GM12878 (cell line): ENCODE measurements at regions not wholly inside any gene's neighbourhood (a gene's known extent, or its start where the extent isn't known, plus 50 kb on each side); places are given as distances from the start of the nearest gene placed in this dataset.
"Not testable (repeated sequence)": the region's sequence is repeated elsewhere in the genome, so short reads cannot be mapped to it uniquely, and the experiment has no call there.

ENCODE experiments used
- ATAC-seq: fragments of 200-7000 bp; cut with Tn5 transposase; 3 replicates; pipeline ENCODE4 v1.9.1; 2020; ENCODE audit warnings: mild to moderate bottlenecking, moderate library complexity
- BruUV-seq: library from RNA; stranded (reverse); fragments of 400-500 nt; replicated peaks from 2 replicates; lab custom pipeline; 2021; lab: Mats Ljungman, UMichigan
- CTCF ChIA-PET: fragments of 300-600 bp; sonication (Branson Sonifier 250); formaldehyde crosslinking; extraction: SDS; loops from one replicate; lab custom pipeline; 2021; ENCODE audit warnings: inconsistent platforms; lab: Yijun Ruan, JAX
- POLR2A ChIA-PET: fragments of 350-600 bp; formaldehyde crosslinking; extraction: SDS; loops from one replicate; lab custom pipeline; 2021; ENCODE audit warnings: inconsistent platforms; lab: Charles Lee
- RAD21 ChIA-PET: fragments of 300-600 bp; sonication (Branson Sonifier 250); formaldehyde crosslinking; loops from one replicate; lab custom pipeline; 2023; ENCODE audit warnings: antibody characterized with exemption; ENCODE audit not compliant: unreplicated experiment; lab: Charles Lee
- SMC1A ChIA-PET: fragments of 300-600 bp; sonication (Branson Sonifier 250); formaldehyde crosslinking; loops from one replicate; lab custom pipeline; 2023; ENCODE audit not compliant: unreplicated experiment, uncharacterized antibody; lab: Charles Lee
- DNase-seq: peaks from one replicate; pipeline ENCODE4 v3.0.0-alpha.2; 2011; ENCODE audit warnings: low read depth, low spot score
- FAIRE-seq: peaks from 3 replicates; lab custom pipeline; 2011; peaks lifted over from hg19 to GRCh38; lab: Jason Lieb, UNC
- H2AFZ ChIP-seq: 2 replicates; pipeline ENCODE4 v1.6.0; 2011; ENCODE audit warnings: low read depth, low read length, control low read depth; ENCODE audit not compliant: control insufficient read depth
- H3K27ac ChIP-seq: 2 replicates; pipeline ENCODE4 v1.5.1; 2011; ENCODE audit warnings: control low read depth; ENCODE audit not compliant: control insufficient read depth, insufficient read depth
- H3K27me3 ChIP-seq, 2 experiments: replicated peaks in 1 of 2; 2 replicates each; pipeline versions ENCODE4 v1.6.0 to v1.6.1; 2011; ENCODE audit warnings: low read length in 1 of 2; ENCODE audit not compliant: control insufficient read depth in 2 of 2, insufficient read depth in 2 of 2
- H3K36me3 ChIP-seq, 2 experiments: 2 replicates each; pipeline ENCODE4 v1.5.1; 2011; ENCODE audit warnings: low read length in 1 of 2; ENCODE audit not compliant: control insufficient read depth in 2 of 2, insufficient read depth in 2 of 2
- H3K4me1 ChIP-seq: 2 replicates; pipeline ENCODE4 v1.6.1; 2011; ENCODE audit warnings: mild to moderate bottlenecking, low read length, moderate library complexity, mixed read lengths; ENCODE audit not compliant: control insufficient read depth, insufficient read depth
- H3K4me2 ChIP-seq: 2 replicates; pipeline ENCODE4 v1.6.0; 2011; ENCODE audit warnings: control low read depth; ENCODE audit not compliant: control insufficient read depth, insufficient read depth
- H3K4me3 ChIP-seq: fragments of 200-600 bp; sonication (generic); 2 replicates; pipeline ENCODE4 v1.5.1; 2016
- H3K79me2 ChIP-seq: 2 replicates; pipeline ENCODE4 v1.6.0; 2011; ENCODE audit warnings: low read length; ENCODE audit not compliant: control insufficient read depth, insufficient read depth
- H3K9ac ChIP-seq: 2 replicates; pipeline ENCODE4 v1.8.0; 2011; ENCODE audit warnings: low read length, control low read depth, mixed read lengths; ENCODE audit not compliant: control insufficient read depth, insufficient read depth
- H3K9me3 ChIP-seq: replicated peaks from 3 replicates; pipeline ENCODE4 v1.5.1; 2011; ENCODE audit warnings: mild to moderate bottlenecking, low read length; ENCODE audit not compliant: control insufficient read depth, insufficient read depth
- H4K20me1 ChIP-seq: 2 replicates; pipeline ENCODE4 v1.6.0; 2011; ENCODE audit not compliant: control insufficient read depth, insufficient read depth
- BMI1 ChIP-seq: fragments of 450-650 bp; IDR thresholded peaks from 2 replicates; pipeline ENCODE4 v1.6.1; 2016; ENCODE audit warnings: mild to moderate bottlenecking, moderate library complexity, borderline replicate concordance
- GABPA ChIP-seq: IDR thresholded peaks from 2 replicates; pipeline ENCODE4 v1.6.1; 2014; ENCODE audit warnings: antibody characterized with exemption, low read depth, mild to moderate bottlenecking, inconsistent platforms
- HDAC2 ChIP-seq: fragments of 200-600 bp; sonication (generic); IDR thresholded peaks from 2 replicates; pipeline ENCODE4 v1.6.1; 2017
- KAT2A ChIP-seq: conservative IDR thresholded peaks from 2 replicates; pipeline ENCODE4 v1.6.1; 2011; ENCODE audit warnings: low read depth, low read length; ENCODE audit not compliant: control insufficient read depth
- POLR2AphosphoS5 ChIP-seq: IDR thresholded peaks from 2 replicates; pipeline ENCODE4 v1.6.1; 2011; ENCODE audit warnings: mild to moderate bottlenecking, low read length, inconsistent platforms
- RB1 ChIP-seq: fragments of 450-650 bp; formaldehyde crosslinking; IDR thresholded peaks from 2 replicates; pipeline ENCODE4 v1.6.1; 2017; ENCODE audit warnings: mild to moderate bottlenecking, borderline replicate concordance
- SIN3A ChIP-seq: IDR thresholded peaks from 2 replicates; pipeline ENCODE4 v1.6.1; 2012; ENCODE audit warnings: low read depth, low read length, improper control_type of control experiment
- SRF ChIP-seq, 2 experiments: IDR thresholded peaks; 2 replicates each; pipeline ENCODE4 v1.6.1; 2011; ENCODE audit warnings: low read depth in 2 of 2, low read length in 2 of 2, mild to moderate bottlenecking in 1 of 2, moderate library complexity in 1 of 2
- TAF1 ChIP-seq: IDR thresholded peaks from 2 replicates; pipeline ENCODE4 v1.6.1; 2011; ENCODE audit warnings: mild to moderate bottlenecking, low read depth, low read length, borderline replicate concordance
- ZNF274 ChIP-seq: IDR thresholded peaks from one replicate; pipeline ENCODE4 v1.8.0; 2011; ENCODE audit not compliant: insufficient read length, insufficient read depth
- WGBS: methylation state at CpG from one replicate; pipeline ENCODE4 v1.1.6; 2016; ENCODE audit warnings: low lambda C conversion rate; ENCODE audit not compliant: insufficient replicate concordance, insufficient coverage; ENCODE audit errors: missing lambda C conversion rate; 5-methylcytosine and 5-hydroxymethylcytosine counted together
- in situ Hi-C: fragments of 300-500 bp; cut with MboI; formaldehyde crosslinking; loops from 9 replicates; pipeline ENCODE4 v1.14.3; 2018; ENCODE audit warnings: mixed read lengths
- intact Hi-C: fragments of 100-400 bp; cut with micrococcal nuclease; formaldehyde crosslinking; loops from one replicate; pipeline ENCODE4 v1.14.2; 2022; ENCODE audit not compliant: unreplicated experiment

DNA sequence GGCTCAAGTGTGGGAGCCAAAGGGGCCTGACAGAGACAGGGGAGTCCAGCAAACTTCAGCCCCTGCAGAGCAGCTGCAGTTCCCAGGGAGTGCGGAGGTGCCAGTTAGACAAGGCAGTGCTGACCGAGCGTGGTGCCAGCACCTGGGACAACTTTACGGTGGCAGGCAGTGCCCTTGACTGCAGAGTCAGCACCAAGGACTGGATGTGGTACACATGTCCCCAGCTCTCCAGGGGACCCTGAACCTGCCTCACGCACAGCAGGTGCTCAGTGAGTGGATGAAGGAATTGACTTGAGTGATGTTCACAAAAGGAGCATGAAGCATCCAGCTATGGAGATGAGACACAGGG is 296.5 kb downstream of the SIPA1L2 start (continued):
- TF ChIP-seq SRF (IDR thresholded peaks at IDR 0.05; ENCODE audit: low read depth in 2 of 2, low read length in 2 of 2) (no peak), HDAC2 (no peak), RB1 (no peak), POLR2AphosphoS5 (no peak), KAT2A (no peak), SIN3A (no peak), TAF1 (no peak), GABPA (no peak), BMI1 (no peak), ZNF274 (no peak)

DNA sequence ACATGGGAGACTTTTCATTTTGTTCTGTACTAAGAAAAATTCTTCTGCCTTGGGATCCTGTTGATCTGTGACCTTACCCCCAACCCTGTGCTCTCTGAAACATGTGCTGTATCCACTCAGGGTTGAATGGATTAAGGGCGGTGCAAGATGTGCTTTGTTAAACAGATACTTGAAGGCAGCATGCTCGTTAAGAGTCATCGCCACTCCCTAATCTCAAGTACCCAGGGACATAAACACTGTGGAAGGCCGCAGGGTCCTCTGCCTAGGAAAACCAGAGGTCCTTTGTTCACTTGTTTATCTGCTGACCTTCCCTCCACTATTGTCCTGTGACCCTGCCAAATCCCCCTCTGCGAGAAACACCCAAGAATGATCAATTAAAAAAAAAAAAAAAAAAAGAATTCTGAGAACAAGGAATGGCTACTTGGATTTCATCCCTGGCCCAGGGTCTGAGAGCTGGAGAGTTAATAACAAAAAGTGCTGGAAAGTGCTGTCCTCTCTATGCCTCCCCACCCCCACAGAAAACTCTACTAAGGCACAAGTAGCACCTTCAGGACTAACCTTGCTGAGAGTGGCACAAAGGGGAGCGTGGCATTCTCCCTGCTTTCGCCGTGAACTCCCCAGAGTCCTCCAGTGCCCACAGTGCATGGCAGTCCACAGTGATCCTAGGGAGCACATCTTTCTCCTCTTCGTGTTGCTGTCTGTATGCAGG is 297.1 kb downstream of the SIPA1L2 start:
- WGBS, result 48% methylated on average over 8 of the region's 9 CpGs
- H3K27me3 ChIP-seq, H3K36me3 ChIP-seq, RAD21 ChIA-PET, in situ Hi-C loops, H3K9me3 ChIP-seq, H4K20me1 ChIP-seq, H3K4me2 ChIP-seq, H2AFZ ChIP-seq, BruUV-seq, H3K27ac ChIP-seq, H3K4me1 ChIP-seq, intact Hi-C loops, DNase-seq, SMC1A ChIA-PET, ATAC-seq, H3K9ac ChIP-seq, H3K79me2 ChIP-seq, H3K4me3 ChIP-seq, CTCF ChIA-PET, POLR2A ChIA-PET, FAIRE-seq: not testable (repeated sequence)
